Stimulated activated CD4-positive, alpha-beta T cell treated with anti-CD3 and anti-CD28 coated beads, Interleukin-15, amount 100 ng/mL, for 48 hours (primary cell): ENCODE measurements at regions not wholly inside any gene's neighbourhood (a gene's known extent, or its start where the extent isn't known, plus 50 kb on each side); places are given as distances from the start of the nearest gene placed in this dataset.

Source experiments
- DNase-seq, 2 donors: peaks; one replicate each; pipeline ENCODE4 v3.0.0-alpha.2; 2020; ENCODE audit warnings: low read depth in 2 of 2

DNA sequence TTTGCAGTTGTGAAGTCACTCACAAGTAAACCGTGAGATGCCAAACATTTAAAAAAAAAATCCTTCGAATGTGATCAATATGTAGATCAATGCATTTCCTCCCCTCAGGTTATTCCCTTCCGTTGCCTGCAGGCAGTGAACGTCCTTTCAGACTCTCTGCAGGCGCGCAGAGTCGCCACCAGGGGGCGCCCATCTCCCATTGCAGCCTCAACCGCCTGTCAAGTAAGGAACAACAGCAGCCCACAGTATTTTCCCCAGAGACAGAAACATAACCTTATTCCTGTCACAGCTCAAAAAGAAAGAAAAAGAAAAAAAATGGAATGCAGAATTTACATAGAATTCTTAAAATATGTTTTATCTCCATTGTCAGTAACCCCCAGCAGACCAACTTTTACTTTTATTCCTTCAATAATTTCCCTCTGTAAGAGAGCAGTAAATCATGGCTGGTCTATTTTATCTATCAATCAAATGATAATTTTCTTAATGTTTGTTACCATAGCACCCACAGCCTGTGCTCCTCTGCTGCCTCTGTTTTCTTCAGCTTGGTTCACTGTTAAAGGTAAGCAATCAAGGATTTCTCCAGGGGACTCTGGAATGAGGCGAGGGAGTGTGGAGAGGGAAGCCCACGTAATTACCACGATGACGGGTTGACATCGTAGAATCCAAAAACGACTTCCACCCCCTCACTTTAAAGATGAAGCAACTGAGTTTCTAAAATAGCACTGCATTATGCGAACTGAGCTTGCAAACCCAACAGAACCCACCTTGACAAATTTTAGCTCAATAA is 637.6 kb upstream of the ARGLU1 start:
- DNase-seq: peak; percentile 11 to 45

DNA sequence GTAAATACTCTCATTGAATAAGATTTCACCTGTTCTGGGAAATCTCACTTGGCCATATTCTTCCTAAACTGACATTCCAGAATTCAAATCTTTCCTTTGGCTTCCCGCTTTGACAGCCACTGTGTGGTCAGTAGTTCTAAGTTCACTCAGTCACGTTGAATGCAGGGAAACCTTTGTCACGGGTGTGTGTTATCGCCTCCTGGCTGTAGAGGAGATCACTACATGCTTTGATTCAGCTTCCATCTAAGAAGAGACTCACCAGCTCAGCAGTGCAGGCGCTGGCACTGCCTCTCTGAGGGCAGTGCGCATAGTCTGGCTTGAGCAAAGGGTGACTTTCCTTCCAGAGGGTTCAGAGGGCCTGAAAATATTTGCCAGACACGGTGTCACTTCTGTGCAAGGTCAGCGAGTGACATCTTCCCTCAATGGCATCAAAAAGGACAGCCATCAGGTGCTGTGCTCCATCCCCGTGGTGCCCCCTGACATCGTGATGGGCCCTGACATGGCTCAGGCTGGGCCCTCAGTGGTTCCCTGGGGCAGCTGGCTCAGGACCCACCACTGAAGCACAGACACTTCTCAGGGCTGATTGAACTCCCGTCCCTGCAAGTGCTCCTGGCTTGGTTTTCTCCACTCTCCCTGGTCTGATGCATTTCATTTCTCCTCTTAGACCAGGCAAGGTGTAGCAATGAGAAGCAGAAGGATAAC is 635.4 kb upstream of the ARGLU1 start:
- DNase-seq: no peak

DNA sequence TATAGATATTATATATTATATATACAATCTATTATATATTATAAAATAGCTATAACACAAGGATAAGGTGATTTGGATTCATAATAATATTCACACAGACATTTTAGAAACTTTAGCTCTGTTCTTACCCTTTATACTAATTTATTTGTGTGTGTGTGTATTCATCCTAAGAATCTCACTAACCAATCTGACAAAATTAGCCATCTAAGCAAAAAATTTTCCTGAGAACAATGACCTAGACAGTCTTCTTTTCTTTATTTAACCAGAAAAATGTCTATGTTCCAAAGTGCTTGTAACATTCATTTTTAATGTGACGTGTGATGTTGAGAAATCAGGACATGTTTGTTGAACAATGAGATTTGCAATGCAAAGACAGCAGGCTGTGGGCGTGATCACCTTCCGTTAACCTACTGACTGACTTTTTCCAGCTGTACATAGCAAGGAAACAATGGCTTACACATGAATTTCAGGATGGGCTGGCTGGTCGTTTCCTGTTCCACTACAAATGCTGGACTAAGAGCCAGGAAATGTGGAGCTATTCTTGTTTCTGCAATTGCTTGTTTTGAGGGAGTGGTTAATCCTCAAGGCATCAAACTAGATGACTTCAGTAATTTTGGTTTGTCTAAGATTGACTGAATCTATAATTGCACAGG is 634.6 kb upstream of the ARGLU1 start:
- DNase-seq: no peak

DNA sequence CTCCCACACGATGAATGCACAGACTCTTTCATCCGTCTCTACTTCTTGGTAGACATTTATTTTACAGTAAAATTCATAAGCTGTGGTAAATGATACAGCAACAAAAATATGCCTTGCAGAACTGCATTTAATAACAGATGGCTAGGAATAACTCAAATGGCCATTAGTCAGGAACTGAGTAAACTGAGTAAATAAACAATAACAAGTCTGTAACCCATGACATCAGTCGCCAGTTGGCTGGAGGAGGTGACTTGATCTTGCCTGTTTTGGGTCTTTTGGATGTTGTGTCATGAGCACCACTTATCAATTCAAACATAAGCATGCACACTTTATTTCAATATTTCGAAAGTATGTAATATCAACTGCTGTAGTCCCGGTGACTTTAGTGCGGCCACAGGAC is 632.6 kb upstream of the ARGLU1 start:
- DNase-seq: no peak

DNA sequence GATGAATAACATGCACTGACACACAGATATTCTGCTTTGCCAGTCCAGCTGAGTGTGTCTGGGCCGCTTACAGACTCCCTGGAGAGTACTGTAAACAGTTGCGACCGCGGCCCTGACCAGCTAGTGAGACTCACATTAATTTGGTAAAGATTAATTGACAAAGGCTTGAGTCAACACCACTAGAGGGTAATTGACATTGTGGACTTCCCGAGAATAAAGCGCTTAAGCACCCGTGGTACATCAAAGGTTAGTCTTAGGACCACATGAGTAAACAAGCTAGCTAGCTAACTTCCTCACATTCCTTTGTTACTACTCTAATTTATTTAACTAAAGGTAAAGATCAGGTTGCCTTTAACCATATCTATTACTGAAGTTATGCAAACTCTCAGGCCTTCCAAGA is 624.4 kb upstream of the ARGLU1 start:
- no peak for DNase-seq

DNA sequence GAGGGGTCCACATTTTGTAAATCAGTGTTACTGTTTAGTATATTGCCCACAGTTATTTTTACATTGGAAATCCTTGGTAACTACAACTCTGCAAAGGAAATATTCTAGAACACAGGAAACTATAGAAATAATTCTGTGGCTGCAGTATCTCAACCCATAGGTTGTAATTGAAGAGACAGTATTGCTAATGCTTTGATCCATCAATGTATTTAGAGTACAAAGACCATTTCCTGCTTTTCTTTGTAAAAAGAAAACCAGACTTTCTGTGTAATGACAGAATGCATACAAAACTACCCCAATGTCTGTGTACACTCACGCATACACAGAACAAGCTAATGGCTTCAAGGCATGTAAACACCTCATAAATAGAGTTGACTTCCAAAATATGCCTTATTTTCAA is 622.1 kb upstream of the ARGLU1 start:
- DNase-seq: no peak

DNA sequence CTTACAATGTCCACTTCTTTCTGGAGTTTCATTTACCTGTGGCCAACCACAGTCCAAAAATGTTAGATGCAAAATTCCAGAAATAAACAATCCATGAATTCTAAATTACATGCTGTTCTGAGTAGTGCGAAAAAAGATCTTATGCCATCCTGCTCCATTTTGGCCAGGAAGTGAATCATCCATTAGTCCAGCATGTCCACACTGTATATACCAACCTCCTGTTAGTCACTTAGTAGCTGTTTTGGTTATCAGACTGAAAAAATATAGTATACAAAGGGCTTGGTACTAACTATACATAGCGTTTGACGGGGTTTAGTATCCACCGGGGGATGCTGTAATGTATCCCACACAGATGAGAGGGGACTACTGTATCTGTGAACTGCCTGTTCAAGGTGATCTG is 618.0 kb upstream of the ARGLU1 start:
- DNase-seq: no peak

DNA sequence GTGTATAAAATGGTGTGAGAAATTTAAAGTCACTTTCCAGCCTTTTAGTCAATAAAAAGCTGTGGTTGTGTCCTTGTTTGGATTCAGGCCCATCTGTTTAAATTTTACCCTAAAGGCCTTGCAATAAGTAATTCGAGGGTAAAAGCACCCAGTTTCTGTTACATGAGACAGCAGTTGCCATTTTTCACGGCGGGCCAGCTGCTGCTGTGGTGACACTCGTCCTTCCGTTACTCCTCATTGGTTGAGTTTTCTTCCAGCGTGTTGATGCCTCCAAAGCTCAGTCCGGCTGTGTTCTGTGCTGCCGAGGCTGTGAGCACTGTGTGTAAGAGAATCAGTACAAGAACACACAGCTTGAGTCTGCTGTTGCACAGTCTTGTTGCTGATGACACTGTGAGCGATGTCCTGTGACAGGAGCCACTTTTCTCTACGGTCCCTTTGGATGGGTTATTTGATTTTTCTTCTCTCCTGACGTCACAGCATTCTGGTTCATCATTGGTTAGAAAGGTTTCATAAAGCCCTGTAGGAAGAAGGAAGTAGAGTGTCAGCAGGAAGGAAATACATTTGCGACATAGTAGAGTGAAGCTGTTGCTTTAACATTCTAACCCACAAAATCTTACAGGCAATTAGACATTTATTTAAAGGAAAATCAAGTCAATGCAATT is 602.5 kb upstream of the ARGLU1 start:
- DNase-seq: no peak

DNA sequence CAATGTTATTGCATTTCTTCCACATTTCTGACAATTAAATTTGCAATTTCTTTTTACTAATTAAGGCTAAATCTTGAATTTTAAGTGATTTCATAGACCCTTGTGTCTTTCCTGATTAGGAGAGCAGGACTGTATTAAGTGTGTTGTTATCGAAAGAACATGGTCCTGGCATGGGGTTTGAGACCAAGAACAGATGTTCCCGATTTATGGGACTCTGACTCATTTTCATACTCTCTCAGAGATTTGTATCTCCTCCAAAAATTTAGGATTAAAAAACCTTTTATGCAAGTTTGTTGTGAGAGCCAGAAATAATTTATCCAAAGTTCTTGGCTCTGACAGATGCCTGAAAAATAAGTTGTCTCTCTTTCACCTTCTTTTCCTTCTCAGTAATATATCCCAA is 589.3 kb upstream of the ARGLU1 start:
- no peak for DNase-seq

DNA sequence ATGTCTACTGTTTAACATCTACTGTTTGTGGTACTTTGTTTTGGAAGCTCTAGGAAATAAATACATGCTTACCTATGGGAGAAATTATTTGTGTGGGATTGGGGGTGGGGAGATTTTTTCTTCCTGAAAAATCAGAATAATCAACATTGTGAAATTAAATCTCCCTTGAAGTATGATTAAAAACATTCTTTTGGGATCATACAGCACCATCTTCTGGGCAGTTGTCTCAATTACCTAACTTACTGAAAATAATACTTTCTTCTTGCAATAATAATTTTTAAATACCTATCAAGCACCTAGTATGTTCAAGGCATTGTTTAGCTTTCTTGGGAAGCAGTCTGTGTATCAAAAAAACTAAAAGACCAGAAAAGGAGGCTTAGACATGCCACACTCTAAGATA is 576.5 kb upstream of the ARGLU1 start:
- DNase-seq: no peak

DNA sequence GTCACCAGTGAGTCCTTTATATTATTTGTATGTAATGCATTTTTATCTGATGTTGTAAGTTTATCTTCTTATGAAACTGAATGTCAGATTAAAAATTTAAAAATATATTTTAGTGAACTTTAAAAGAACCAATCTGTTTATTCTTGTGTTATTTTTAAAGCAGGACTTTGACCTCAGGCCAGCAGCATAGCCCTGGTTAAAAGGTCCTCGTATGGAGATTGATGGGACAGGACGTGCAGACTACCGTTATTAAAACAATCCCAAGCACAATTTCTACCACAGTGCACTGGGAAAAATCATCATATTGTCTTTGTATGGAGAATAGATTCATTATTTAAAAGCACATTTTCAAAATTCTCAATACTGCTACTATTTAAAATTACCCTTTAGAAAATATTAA is 573.8 kb upstream of the ARGLU1 start:
- DNase-seq: no peak

DNA sequence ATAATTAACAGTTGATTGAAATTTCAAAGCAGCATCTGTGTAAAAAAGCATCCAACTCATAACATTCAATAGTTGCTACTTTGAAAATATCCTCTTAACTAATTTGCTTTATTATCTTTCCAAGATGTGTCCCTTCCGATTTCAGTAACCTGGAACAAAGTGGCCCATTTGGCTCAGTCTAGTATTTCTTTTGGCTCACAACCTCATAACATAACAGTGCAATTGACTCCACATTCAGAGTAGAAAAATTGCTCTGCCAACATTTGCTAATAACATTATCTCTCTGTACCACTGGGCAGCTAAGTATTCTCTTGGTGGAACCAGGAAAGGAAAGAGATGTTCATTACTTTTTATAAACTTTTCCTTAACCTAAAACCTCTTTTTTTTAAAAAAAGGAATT is 571.1 kb upstream of the ARGLU1 start:
- DNase-seq: no peak

DNA sequence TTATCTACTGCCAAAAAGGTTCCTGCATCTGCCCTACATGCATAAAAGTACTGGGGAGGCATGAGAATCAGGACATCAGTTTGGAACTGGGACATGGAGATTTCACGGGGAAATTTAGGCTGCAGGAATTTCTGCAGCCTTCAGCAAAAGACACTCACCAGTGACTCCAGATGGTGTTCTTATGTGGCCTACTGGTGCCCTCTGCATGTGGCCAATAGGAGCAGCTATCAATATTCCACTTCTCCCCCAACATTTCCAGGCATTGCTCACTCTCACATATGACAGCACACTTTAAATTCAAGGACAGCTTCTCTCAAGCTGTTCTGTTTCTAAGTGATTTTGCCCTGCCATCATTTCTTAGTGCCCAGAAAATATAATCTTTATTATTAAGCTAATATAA is 570.5 kb upstream of the ARGLU1 start:
- no peak for DNase-seq

DNA sequence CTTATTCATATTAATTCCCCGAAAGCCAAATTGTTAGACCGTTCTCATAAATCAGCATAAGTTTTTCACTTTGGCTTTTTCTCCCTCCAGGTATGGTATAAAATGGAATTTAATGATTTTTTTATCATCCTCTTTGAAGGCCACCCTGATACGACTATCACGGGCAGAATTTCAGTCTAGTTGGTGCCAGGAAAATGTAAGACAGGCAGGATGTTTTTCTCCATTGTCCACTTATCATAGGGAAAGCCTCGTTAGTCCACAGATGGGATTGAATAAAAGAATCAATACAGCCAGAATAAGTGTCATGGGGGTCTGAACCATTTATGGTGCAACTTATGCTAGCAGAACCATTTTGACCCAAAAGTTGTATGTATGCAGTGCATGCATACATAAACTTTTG is 566.0 kb upstream of the ARGLU1 start:
- no peak for DNase-seq

DNA sequence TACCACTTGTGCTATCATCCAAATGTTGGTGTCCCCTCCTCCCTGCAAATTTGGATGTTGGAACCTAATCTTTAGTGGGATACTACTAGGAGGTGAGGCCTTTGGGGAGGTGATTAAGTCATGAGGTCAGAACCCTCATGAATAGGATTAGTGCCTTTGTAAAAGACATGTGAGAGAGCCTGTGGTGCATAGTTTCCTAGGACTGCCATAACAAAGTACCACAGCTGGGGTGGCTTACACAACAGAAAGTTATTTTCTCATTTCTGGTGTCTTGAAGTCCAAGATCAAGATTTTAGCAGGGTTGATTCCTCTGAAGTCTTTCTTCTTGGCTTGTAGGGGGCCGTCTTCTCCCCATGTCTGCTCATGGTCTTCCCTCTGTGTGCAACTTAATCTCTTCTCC is 562.6 kb upstream of the ARGLU1 start:
- no peak for DNase-seq

DNA sequence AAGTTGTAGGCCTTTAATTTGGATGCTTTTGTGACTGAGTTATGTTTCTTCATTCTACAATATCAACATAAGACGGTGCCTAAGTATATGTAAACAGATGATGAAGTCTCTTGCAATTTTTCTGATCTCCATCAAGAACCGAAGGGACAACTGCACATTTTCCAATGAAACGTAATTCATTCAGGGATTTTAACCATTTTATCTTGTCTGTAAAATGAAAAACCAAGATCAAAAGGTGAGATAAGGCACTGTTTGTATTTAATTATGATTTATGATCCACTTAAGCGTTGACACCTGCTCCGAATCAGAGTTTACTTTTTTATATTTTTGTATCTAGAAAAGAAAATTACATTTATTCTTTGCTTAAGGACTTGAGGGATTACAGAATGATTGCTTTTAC is 556.8 kb upstream of the ARGLU1 start:
- DNase-seq: no peak

DNA sequence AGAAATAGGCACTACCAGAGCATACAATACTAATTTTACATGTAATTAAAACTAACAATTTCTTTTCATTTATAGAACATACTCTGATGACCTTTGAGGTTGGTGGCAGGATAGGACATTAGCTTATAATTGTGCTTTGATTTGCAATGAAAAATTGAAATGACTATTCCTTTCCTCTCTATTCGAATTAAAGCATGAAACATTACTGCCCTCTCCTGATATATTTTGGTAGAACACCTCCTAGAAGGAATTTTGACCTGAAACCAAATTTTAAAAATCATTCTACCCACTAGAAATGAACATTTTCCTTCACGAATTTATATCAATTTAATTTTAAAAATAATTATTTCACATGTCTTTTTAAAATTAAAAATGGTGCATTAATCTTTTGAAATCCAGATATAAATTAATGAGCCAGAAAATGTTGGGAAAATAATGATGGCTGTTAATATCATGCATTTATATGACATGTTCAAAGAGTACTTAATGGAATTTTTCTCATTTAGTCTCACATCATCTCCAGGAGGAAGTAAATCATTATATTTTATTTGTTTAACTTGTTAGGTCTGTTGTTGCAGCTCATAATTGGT is 556.3 kb upstream of the ARGLU1 start:
- DNase-seq: no peak

DNA sequence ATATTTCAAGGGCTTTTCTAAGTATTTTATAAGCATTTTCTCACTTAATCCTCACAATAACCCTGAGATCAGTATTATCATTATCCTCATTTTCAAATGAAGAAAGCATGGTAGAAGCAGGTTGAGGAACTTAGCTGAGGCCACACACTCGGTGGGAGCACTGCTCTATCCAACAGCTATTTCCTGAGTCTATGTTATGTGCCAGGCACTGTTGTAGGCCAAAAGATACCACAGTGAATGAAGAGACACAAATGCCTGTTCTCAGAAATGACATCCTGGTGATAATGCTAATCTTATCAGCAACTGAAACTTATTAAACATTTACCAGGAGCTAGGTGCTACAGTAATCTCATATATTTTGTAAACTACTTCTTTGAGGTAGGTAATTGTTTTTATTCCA is 553.9 kb upstream of the ARGLU1 start:
- DNase-seq: no peak

DNA sequence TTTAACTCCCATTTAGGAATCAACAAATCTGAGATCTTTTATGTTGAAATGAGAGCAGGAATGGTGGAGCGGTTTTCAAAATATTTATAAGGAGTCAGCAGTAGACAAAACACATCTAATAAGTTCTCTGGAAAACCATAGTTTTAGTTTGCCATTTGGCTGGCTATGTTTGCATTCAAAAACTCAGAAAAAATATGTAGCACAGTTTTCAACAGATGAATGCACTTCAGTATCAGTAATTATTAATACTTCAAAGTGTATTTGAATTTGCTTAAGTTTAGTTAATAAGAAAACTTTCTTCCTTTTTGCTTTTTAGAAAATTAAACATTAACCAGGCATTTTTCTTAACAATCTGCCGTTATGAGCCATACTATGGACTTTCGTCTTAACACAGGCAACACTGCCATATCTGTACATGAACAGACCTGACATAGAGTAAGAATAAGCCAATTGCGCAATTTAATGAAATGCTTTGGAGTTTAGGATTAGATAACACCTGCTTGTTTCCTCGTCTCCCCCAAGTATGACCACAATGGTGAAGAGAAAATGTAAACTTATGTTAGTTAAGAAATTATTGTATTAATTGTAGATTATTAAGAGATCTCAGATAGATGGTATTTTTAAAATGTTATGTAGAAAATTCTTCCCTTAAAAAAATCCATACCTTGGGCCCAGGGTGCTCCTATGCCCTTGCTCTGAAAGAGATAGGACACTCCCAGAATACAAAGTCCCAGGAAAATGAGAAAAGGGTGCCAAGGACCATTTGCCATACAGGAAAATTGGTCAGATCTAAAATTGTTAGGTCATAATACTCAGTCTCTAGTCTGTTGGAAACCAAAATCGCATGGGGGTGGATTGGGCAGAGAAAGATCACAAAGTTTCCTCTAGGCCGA is 552.3 kb upstream of the ARGLU1 start:
- DNase-seq: no peak

DNA sequence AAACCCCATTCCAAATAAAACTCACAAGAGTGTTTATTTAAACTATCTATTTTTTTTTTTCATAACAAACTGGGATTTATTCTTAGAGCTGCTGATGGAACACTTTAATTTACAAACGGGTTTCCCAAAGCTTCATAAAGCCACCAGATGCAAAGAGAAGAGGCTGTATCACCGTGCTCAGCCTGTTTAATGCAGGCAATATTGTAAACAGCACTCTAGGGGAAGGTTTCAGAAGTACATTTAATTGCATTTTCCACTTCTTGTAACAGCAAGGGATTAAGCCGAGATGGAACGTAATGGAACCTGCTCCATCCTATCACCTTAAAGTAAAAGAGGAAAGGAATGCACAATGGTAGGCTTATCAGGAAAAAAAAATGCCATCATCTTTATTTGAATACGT is 550.6 kb upstream of the ARGLU1 start:
- DNase-seq: no peak

DNA sequence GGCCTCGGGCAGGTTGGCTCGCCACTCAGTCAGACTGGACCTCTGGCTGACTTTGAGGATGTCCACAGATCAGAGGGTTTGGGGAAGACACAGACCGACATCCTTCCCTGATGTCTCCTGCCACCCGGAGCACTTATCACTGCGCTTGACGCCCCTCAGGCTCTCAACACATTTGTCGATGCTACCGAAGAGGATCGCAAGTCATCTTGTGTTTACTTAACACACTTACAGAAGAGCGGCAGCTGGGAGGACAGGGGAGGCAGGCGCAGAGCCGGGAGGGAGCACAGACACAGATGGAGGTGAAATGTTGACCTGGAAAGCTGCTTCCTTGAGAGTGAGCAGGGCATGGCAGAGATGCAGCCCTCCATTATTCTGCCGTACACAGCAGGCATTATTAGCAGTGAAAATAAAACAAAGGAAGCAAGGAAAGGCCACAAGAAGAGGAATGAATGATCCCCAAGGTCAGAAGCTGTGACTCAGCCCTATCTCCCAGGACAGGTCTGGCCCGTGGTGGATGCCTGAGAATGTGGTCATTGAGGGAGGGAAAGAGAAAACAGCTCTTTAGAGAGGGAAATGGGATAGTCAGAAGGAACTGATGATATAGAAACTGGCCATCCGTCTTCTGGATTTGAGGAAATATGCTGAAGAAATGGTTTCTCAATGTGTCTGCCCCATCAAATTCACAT is 549.5 kb upstream of the ARGLU1 start:
- no peak for DNase-seq
